NCI-H1092 (cell line): ENCODE measurements at regions not wholly inside any gene's neighbourhood (a gene's known extent, or its start where the extent isn't known, plus 50 kb on each side); places are given as distances from the start of the nearest gene placed in this dataset.
A peak's percentile ranks its signal among the peaks of the same experiment; 100 is the strongest.
"Not testable (repeated sequence)": the region's sequence is repeated elsewhere in the genome, so short reads cannot be mapped to it uniquely, and the experiment has no call there.

ENCODE experiments used
- DNase-seq: peaks from one replicate; lab custom pipeline; 2025; lab: John Stamatoyannopoulos, UW

DNA sequence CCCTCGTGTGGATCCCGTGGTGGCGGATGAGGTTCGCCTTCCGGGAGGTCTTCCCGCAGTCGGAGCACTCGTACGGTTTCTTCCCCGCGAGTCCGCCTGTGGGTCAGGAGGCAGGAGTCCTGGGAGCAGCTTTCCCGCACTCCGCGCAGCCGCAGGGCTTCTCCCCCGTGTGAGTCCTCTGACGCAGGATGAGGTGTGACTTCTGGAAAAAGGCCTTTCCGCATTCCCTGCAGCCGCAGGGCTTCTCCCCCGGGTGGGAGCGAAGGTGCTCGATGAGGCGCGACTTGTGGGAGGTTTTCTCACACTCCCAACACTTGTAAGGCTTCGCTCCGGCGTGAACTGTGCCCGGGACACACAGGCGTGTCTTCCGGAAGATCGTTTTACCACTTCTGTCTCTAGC is 68.8 kb upstream of the WIPI2 start:
- not testable (repeated sequence) for DNase-seq

DNA sequence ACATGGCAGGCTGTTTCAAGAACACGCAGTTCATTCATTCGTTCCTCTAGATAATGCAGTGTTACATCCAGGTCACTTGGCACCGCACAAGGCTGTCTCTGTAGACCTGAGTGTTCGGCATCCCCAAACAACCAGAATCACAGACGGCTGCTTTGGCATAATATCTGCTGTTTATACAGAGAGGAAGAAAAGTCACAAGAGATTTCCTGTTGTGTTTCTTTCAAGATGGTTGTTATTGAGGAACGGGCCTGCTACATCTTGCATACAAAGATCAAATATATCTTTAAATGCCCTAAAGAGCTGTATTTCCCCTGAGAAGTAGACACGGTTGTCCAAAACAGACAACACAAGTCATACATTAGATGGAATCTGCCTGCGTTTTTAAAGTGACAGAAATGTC is 58.8 kb upstream of the WIPI2 start:
- not testable (repeated sequence) for DNase-seq

DNA sequence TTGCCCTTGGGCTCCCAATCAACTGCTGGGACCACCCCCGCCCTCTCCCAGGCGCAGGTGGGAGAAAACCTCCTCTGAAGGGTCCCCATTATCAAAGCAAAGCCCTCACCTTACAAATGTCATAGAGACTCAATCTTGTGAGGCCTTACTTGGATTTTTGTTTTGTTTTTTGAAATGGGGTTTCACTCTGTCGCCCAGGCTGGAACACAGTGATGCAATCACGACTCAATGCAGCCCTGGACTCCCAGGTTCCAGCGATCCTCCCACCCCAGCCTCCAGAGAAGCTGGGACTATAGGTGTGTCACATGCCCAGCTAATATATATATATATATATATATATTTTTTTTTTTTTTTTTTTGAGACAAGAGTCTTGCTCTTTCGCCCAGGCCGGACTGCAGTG is 57.5 kb upstream of the WIPI2 start:
- DNase-seq: no peak

DNA sequence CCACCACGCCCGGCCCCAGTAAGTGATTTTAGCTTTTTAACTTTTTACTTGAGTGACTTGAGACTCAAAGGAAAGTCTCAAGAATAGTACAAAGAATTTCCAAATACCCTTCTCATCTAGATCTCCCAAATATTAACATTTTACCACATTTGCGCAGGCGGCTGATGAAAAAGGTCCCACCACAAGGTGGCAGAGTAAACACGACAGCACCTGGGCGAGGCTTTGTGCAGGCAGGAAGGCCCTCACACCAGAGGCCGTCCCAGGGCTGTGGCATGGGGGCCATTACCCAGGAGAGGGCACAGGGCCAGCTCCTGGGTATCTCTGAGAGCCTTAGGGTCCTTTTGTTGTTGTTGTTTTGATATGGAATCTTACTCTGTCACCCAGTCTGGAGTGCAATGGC is 50.0 kb upstream of the WIPI2 start:
- DNase-seq: peak; percentile 45
